ENCODE measurements at regions not wholly inside any gene's neighbourhood (a gene's known extent, or its start where the extent isn't known, plus 50 kb on each side); places are given as distances from the start of the nearest gene placed in this dataset.

DNA sequence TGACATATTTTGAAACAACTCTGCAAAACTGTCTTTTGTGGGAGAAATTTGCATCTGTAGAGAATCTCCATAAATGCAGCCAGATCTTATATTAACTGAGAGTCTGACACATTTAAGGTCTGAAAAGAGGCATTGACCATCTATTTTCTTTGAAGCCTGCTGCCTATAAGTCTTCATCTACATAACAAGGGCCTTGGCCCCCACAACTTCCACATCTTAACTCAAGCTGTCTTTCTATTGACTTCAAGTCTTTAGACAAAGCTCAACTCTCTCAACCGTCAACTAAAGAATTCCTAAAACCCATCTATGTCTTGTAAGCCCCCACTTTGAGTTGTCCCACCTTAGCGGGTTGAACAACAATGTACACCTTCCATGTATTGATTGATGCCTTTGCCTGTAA, 72.4 kb upstream of the ADCY1 start:
- H3K9me3 ChIP-seq (ENCODE audit: low read length) = peaks cover 19% of the 10 kb centered on the region; the same call in 1 of the 2 replicates
- intact Hi-C loops (cut with micrococcal nuclease; ENCODE audit: unreplicated experiment) = no loop called here
- H3K4me1 ChIP-seq (ENCODE audit: insufficient read depth, low read length) = no peaks in the 10 kb centered on the region
- H3K36me3 ChIP-seq (replicated peaks in 1 of 2; ENCODE audit: control insufficient read depth in 1 of 2, insufficient read depth in 2 of 2, low read length in 2 of 2) = no peaks in the 10 kb centered on the region
- BruUV-seq (replicated peaks) = no TSS peak
- H3K27me3 ChIP-seq (ENCODE audit: control insufficient read depth in 1 of 2, insufficient read depth in 2 of 2, low read length in 2 of 2) = no peaks in the 10 kb centered on the region
- no peaks in the 10 kb centered on the region for H4K20me1 ChIP-seq (ENCODE audit: insufficient read depth, low read length)
- TF ChIP-seq KDM3A (CRISPR knock-in tag; IDR thresholded peaks at IDR 0.05; ENCODE audit: low read depth) = no peak
- TF ChIP-seq SNAPC2 (CRISPR knock-in tag; IDR thresholded peaks at IDR 0.05) = no peak
- TF ChIP-seq, protein P1, sequence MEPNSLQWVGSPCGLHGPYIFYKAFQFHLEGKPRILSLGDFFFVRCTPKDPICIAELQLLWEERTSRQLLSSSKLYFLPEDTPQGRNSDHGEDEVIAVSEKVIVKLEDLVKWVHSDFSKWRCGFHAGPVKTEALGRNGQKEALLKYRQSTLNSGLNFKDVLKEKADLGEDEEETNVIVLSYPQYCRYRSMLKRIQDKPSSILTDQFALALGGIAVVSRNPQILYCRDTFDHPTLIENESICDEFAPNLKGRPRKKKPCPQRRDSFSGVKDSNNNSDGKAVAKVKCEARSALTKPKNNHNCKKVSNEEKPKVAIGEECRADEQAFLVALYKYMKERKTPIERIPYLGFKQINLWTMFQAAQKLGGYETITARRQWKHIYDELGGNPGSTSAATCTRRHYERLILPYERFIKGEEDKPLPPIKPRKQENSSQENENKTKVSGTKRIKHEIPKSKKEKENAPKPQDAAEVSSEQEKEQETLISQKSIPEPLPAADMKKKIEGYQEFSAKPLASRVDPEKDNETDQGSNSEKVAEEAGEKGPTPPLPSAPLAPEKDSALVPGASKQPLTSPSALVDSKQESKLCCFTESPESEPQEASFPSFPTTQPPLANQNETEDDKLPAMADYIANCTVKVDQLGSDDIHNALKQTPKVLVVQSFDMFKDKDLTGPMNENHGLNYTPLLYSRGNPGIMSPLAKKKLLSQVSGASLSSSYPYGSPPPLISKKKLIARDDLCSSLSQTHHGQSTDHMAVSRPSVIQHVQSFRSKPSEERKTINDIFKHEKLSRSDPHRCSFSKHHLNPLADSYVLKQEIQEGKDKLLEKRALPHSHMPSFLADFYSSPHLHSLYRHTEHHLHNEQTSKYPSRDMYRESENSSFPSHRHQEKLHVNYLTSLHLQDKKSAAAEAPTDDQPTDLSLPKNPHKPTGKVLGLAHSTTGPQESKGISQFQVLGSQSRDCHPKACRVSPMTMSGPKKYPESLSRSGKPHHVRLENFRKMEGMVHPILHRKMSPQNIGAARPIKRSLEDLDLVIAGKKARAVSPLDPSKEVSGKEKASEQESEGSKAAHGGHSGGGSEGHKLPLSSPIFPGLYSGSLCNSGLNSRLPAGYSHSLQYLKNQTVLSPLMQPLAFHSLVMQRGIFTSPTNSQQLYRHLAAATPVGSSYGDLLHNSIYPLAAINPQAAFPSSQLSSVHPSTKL (CRISPR knock-in tag; IDR thresholded peaks at IDR 0.05) = no peak
- TF ChIP-seq AFF4 (CRISPR knock-in tag; IDR thresholded peaks at IDR 0.05) = no peak
- no peak for TF ChIP-seq POLR2A (IDR thresholded peaks at IDR 0.05; ENCODE audit: insufficient read depth in 1 of 2, low read depth in 2 of 2, low read length in 2 of 2)
- TF ChIP-seq, protein P2, sequence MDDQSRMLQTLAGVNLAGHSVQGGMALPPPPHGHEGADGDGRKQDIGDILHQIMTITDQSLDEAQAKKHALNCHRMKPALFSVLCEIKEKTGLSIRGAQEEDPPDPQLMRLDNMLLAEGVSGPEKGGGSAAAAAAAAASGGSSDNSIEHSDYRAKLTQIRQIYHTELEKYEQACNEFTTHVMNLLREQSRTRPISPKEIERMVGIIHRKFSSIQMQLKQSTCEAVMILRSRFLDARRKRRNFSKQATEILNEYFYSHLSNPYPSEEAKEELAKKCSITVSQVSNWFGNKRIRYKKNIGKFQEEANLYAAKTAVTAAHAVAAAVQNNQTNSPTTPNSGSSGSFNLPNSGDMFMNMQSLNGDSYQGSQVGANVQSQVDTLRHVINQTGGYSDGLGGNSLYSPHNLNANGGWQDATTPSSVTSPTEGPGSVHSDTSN (CRISPR knock-in tag; IDR thresholded peaks at IDR 0.05; ENCODE audit: borderline replicate concordance) = no peak
- TF ChIP-seq ZNF740 (CRISPR knock-in tag; IDR thresholded peaks at IDR 0.05) = no peak
- no peak for TF ChIP-seq SIN3A (IDR thresholded peaks at IDR 0.05; ENCODE audit: borderline replicate concordance, low read depth, low read length)
- no peak for TF ChIP-seq ZNF567 (CRISPR knock-in tag; IDR thresholded peaks at IDR 0.05; ENCODE audit: borderline replicate concordance)
- no peak for TF ChIP-seq SMC3 (IDR thresholded peaks at IDR 0.05; ENCODE audit: low read length)
- no peak for TF ChIP-seq TAF15 (IDR thresholded peaks at IDR 0.05; ENCODE audit: low read depth, low read length, poor library complexity, severe bottlenecking)
- TF ChIP-seq MXD1 (CRISPR knock-in tag; IDR thresholded peaks at IDR 0.05) = no peak
- TF ChIP-seq TCF7L2 (IDR thresholded peaks at IDR 0.05; ENCODE audit: low read depth, low read length) = no peak
- no peak for TF ChIP-seq ZBTB21 (CRISPR knock-in tag; IDR thresholded peaks at IDR 0.05)
- 0% methylated on average over 2 of the region's 2 CpGs for WGBS (ENCODE audit: low lambda C conversion rate)
- H2AFZ ChIP-seq (ENCODE audit: low read length) = no peak overlapping the region
- no peak overlapping the region for H3K4me2 ChIP-seq (ENCODE audit: low read depth, low read length)
- H3K27ac ChIP-seq (ENCODE audit: extremely low read length, insufficient read depth, low read length) = no peak overlapping the region
- ATAC-seq (no peak), DNase-seq (ENCODE audit: low spot score) (no peak), FAIRE-seq (no peak)
- no peak overlapping the region for H3K9ac ChIP-seq (ENCODE audit: insufficient read depth, low read depth, low read length)
- in situ Hi-C loops (cut with HindIII; ENCODE audit: extremely low pct_ligation_motif_present, low pct_unique_long_range_greater_than_20kb) = no loop called here
- ChIA-PET CTCF (ENCODE audit: low intra/inter-chr PET ratio, low total read pairs) (no interaction called here), POLR2A (no interaction called here)
- no peaks in the 10 kb centered on the region for H3K79me2 ChIP-seq (ENCODE audit: insufficient read depth, low read length)
- H3K4me3 ChIP-seq (replicated peaks in 1 of 3; ENCODE audit: insufficient read depth in 1 of 3, low read depth in 2 of 3, low read length in 3 of 3) = no peak overlapping the region
